ENCODE measurements at regions not wholly inside any gene's neighbourhood (a gene's known extent, or its start where the extent isn't known, plus 50 kb on each side); places are given as distances from the start of the nearest gene placed in this dataset.

- no peak for DNase-seq
Observed at GRCh38 chr14:101048766-101049165, 145.2 kb upstream of the RTL1 start.

GRCh38 chr14:101049511-101049910 is 146.0 kb upstream of the RTL1 start:
- no peak for DNase-seq

GRCh38 chr14:101049942-101050341 is 146.4 kb upstream of the RTL1 start:
- DNase-seq = no peak

- DNase-seq = no peak
Observed at GRCh38 chr14:101050901-101051490, 147.5 kb upstream of the RTL1 start.

GRCh38 chr14:101054671-101055070 is 151.1 kb upstream of the RTL1 start:
- no peak for DNase-seq

DNA sequence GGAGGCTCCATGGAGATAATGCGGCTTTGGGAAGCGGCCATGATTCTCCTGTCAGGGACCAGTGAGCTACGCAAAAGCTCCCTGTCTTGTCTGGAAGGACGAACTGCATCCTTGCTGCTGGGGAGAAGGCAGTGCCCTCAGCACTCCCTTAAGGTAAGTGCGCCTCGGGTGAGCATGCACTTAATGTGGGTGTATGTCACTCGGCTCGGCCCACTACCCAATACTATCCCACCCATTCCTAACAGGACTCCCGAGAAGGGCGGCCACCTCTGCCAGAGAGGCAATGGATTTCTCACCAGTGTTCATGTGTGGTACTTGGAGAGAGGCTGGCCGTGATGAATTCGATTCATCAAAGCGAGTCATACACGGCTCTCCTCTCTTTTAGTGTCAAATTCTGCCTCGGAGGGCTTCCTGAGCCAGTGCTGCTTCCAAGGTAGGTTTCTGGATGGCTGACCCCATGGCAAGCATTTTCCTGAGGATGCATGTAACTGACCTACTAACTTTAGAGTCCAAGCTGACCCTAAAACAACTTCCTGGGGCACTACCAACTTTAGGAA is 151.7 kb upstream of the RTL1 start:
- DNase-seq = no peak

DNA sequence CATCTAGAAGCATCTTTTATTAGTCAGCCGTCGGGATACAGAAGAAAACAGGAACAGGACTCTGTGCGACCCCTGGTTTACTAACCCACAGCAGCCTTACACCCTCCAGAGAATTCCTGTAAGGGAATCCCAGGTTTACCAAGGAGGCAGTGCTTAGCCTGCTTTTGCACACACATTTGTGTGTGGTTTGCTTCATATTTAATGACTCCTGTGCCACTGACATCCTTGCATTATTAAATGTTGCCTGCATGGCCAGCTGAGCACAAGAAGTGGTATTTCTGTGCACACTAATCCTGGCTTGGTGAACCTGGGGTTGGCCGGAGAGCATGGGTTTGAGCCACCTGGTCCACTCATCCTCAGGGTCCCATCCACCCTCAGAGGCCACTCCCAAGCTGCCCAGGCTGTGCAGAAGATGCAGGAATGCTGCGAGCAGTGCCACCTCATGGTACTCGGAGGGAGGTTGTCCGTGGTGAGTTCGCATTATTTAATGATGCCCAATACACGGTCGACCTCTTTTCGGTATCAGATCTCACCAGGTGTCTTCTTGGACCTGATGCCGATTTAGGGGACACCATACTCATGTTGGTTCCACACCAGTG is 152.4 kb upstream of the RTL1 start:
- no peak for DNase-seq

DNA sequence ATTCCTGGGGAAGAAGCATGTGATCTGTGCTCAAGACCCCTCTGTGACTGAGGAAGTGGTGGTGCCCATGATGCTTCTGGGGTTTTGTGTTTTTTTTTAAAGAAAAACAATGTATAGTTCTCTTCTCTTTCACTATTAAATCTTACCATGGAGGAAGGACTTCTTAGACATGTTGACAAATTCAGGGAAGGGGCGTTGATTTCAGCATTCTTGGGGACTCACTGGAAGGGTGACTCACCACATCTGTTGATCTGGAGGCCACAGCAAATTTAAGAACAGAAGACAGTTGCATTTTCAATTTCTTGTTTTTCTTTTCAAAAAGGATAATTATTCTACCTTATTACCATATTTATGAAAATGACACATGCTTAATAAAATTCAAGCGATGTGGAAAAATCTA is 152.9 kb upstream of the RTL1 start:
- DNase-seq = no peak

DNA sequence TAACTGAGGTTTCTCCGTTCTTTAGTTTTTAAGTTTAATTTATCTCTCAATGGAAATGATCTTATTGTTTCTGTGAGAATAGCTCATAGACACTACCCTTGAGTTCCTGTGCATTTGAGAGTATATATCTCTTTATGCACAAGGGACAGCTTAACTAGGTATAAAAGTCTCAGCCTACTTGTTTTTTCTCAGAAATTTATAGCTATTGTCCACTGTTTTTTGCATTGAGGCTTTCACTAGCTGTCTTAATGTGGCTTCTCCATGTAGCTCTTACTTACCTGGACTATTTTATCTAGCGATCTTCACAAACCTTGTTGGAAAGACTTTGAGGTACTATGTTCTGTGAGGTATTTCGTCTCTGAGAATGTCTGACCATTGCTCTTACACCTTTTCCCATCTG is 153.9 kb upstream of the RTL1 start:
- no peak for DNase-seq

GRCh38 chr14:101058571-101058970 is 155.0 kb upstream of the RTL1 start:
- no peak for DNase-seq

DNA sequence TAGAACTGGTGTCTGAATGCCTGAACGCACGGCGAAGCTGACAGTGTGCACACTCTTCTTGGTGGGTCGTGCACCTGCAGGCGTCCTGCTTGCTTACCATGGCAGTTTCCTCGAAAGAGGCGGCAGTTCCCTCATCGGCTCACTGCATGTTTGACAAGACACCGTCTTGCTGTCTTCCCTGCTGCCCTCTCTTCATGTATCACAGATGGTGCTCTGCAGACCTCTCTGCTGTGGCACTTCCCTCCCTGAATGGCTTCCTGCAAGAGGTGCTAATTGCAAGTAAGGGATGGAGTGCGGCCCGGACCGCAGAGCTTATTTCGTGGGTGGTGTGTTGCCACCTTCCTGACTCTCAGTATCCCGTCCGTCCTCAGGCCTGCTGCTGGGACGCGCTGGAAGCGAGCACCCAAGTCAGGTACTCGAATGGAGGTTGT is 156.7 kb upstream of the RTL1 start:
- DNase-seq = no peak

GRCh38 chr14:101061411-101062064 is 158.0 kb upstream of the RTL1 start:
- no peak for DNase-seq

DNA sequence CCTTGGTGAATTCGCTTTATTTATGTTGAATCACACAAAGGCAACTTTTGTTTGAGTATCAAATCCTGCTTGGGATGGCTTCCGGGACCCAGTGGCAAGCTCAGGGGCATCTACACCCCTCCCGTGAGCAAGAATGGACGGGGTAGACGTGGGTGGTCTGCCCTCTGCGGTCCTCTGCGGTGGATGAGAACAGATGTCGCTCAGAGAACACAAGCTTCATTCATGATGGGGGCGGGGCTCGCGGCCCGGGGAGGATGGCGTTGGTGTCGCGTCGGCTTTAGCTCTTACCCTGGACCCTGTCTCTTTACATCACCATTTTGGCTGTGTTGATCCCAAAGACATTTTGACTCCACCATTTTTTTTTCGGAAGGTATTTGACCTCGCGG is 158.5 kb upstream of the RTL1 start:
- peak; percentile 82 for DNase-seq

GRCh38 chr14:101062601-101063000 is 159.1 kb upstream of the RTL1 start:
- no peak for DNase-seq

- no peak for DNase-seq
Observed at GRCh38 chr14:101063121-101063520, 159.6 kb upstream of the RTL1 start.

- no peak for DNase-seq
Observed at GRCh38 chr14:101064121-101064661, 160.7 kb upstream of the RTL1 start.

- DNase-seq = no peak
Observed at GRCh38 chr14:101064718-101065117, 161.2 kb upstream of the RTL1 start.

- no peak for DNase-seq
Observed at GRCh38 chr14:101065246-101065645, 161.7 kb upstream of the RTL1 start.

DNA sequence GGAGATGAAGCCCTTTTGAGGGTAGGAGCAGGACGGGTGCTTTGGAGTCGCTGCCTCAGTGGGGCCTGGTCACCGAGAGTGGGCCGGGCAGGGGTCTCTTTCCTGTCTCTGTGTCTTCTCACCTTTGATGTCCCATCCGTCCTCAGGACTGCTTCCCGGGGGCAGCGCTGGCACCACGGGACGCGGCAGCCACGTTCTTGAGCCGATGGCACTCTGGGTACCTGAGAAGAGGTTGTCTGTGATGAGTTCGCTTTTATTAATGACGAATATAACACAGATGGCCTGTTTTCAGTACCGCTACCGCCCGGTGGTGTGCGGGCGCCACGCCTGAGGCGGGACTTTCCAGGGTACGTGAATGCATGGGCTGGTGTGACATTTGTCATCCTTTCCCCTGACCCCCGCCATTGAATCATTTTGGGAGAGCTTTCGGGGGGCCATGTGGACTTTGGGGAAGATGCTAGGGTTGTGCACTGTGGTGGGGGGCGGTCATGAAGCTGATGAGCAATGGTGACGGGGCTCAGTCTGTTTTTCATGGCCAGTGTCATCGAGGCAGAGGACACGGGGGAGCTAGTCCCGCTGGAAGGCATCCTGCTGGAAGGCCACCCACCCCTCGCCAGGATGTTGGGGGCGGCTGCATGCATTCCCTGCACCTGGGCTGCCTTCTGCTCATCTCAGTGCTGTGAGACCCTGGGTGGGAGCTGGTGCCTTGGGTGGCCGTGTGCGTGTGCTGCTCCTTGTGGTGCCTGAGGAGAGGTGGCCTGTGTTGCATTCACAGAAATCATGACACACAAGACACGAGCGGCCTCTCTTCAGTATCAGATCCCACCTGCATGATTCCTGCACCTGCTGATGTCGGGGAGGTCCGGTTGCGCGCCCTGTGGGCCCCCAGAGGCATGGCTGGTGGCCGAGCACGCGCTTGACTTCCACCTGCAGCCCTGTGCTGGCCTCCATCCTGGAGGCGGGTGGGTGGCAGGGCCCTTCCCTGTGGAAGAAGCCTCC is 162.5 kb upstream of the RTL1 start:
- no peak for DNase-seq

DNA sequence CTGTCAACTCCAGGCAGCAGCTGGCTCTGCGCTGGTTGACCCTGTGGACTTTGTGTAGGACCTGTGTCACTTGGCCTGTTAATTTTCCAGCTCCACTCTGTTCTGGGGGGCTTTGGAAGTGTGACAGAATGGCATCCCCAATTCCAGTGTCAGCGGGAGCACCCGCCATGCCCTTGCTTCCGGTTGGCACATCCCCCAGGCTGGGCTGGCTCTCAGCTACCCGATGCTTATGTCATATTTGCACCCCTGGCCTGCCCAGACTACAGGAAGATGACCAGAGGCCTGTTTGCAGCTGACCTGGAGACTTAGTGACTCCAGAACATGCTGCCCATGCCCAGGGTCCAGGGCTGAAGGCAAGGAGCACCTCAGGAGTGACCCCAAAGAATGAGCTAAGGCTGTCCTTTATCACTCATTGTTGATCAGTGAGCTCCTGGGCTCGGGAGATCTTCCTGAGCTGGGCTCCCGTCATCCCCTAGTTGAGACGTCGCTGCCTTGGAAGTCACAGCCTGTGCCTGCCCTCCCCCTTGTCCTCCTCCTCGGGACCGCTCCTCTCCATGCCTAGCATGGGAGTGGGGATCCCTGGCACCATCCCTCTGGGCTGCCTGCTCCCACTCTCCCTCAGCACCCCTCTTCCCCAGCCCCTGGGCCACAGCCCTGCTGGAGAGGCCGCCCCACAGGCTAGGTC is 163.4 kb upstream of the RTL1 start:
- DNase-seq = no peak

DNA sequence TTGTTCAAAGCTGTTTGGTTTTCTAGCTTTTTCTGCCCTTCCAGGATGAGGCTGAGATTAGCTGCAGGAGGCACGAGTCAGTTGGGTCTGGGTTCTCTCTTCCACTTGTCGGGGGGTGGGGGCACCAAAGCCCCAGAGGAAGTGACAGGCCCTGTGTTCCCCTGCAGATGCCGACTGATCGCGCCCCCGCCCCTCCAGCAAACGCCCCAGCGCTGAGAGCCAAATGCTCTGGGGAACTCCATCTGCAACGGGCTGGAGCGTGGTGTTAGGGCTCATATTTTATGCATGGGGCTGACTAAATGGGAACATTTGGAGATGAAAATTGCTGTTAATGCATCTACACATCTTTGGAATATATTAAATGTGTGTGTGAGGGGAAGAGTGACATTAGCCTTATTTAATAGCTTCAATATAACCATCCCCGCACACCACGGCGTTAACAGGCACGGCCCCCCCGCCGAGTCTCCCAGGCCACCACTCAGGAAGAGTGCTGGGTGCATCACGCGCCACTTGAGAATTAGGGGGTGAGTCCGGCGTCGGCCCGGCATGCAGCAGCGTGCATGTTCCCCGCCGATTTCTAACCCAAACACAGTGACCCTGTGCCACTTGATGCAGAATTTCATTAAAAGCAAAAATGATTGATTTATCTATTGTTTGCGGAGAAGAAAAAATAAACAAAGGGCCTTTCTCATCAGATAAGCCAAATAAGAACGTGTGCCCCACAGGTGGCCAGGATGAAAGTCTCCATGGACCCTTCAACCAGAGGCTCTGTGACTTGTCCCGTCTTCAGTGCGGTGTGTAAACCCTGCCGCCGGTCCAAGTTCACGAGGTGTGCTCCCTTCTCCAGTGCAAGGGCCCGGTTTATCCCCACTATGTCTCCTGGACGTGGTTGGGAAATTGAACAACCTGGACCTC is 165.0 kb upstream of the RTL1 start:
- peak; percentile 58 for DNase-seq
